ENCODE measurements at regions not wholly inside any gene's neighbourhood (a gene's known extent, or its start where the extent isn't known, plus 50 kb on each side); places are given as distances from the start of the nearest gene placed in this dataset.

GRCh38 chr5:9930156-9930555 lies 300.0 kb upstream of the TAS2R1 start:
- TF ChIP-seq CTCF (IDR thresholded peaks at IDR 0.05), result no peak
- no peak for TF ChIP-seq POLR2A (IDR thresholded peaks at IDR 0.05)

Measured in right lobe of liver (tissue), 4 donors.